Thyroid gland (tissue), 4 donors: ENCODE measurements at regions not wholly inside any gene's neighbourhood (a gene's known extent, or its start where the extent isn't known, plus 50 kb on each side); places are given as distances from the start of the nearest gene placed in this dataset.
"Not testable (repeated sequence)": the region's sequence is repeated elsewhere in the genome, so short reads cannot be mapped to it uniquely, and the experiment has no call there.

Experiments used
- DNase-seq, 2 donors: peaks; one replicate each; pipeline ENCODE4 v3.0.0-alpha.2; 2019
- H3K27ac ChIP-seq, 3 donors: fragments of 200-600 bp; sonication (generic); 1 replicate in 2 of 3; 2 replicates in 1 of 3; pipeline ENCODE4 v1.5.1; 2016 to 2019; ENCODE audit warnings: mild to moderate bottlenecking in 1 of 3, moderate library complexity in 1 of 3
- H3K27me3 ChIP-seq: fragments of 200-600 bp; sonication (generic); one replicate; pipeline ENCODE4 v1.5.1; 2019
- H3K36me3 ChIP-seq, 2 donors: fragments of 200-600 bp; sonication (generic); one replicate each; pipeline ENCODE4 v1.5.1; 2016 to 2019
- H3K4me1 ChIP-seq, 2 donors: fragments of 200-600 bp; sonication (generic); one replicate each; pipeline ENCODE4 v1.5.1; 2017 to 2019
- H3K4me3 ChIP-seq, 3 donors: fragments of 200-600 bp; sonication (generic); replicated peaks in 1 of 3; 1 replicate in 2 of 3; 2 replicates in 1 of 3; pipeline ENCODE4 v1.5.1; 2016; ENCODE audit warnings: mild to moderate bottlenecking in 1 of 3
- H3K9me3 ChIP-seq: fragments of 200-600 bp; sonication (generic); one replicate; pipeline ENCODE4 v1.5.1; 2017
- POLR2A ChIP-seq, 2 donors: fragments of 450-650 bp; IDR thresholded peaks; one replicate each; pipeline ENCODE4 v1.6.1; 2017; ENCODE audit warnings: antibody characterized with exemption in 2 of 2, mild to moderate bottlenecking in 2 of 2, moderate library complexity in 1 of 2
- WGBS, 2 donors: methylation state at CpG; one replicate each; pipeline ENCODE4 v1.1.5; 2017; 5-methylcytosine and 5-hydroxymethylcytosine counted together
- intact Hi-C: fragments of 100-400 bp; cut with DNase I; formaldehyde crosslinking; loops from one replicate; pipeline ENCODE4 v1.15.1; 2023
- TF ChIP-seq, protein P1 (sequence below), 6 experiments: fragments of 200-600 bp in 3 of 6; fragments of 450-650 bp in 3 of 6; sonication (generic) in 3 of 6; IDR thresholded peaks; one replicate each; pipeline ENCODE4 v1.5.1; 2016 to 2019; ENCODE audit warnings: antibody characterized with exemption in 6 of 6, mild to moderate bottlenecking in 2 of 6, inconsistent platforms in 1 of 6, moderate library complexity in 1 of 6

DNA sequence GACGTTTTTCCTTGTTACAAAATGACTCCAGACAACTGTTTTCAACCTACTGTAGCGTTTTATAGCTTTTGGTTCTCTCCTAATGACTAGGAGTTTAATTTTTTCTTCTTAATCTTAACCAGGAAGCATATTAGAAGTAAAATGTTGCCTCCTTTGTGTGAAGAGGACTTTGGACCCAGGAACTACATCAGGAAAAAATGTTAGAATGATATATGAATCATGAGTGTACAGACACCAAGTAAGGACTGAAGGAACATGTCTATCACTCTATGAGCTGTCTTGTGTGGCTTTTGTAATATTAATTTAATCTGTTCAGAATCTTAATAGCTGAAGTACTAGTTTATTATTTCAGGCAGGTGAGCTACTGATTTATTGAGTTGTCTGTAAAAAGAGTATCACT, 71.0 kb upstream of the MARCKS start:
- 90% methylated on average over 2 of the region's 2 CpGs for WGBS, 2 donors
- TF ChIP-seq POLR2A (IDR thresholded peaks at IDR 0.05): no peak
- TF ChIP-seq, protein P1, sequence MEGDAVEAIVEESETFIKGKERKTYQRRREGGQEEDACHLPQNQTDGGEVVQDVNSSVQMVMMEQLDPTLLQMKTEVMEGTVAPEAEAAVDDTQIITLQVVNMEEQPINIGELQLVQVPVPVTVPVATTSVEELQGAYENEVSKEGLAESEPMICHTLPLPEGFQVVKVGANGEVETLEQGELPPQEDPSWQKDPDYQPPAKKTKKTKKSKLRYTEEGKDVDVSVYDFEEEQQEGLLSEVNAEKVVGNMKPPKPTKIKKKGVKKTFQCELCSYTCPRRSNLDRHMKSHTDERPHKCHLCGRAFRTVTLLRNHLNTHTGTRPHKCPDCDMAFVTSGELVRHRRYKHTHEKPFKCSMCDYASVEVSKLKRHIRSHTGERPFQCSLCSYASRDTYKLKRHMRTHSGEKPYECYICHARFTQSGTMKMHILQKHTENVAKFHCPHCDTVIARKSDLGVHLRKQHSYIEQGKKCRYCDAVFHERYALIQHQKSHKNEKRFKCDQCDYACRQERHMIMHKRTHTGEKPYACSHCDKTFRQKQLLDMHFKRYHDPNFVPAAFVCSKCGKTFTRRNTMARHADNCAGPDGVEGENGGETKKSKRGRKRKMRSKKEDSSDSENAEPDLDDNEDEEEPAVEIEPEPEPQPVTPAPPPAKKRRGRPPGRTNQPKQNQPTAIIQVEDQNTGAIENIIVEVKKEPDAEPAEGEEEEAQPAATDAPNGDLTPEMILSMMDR (IDR thresholded peaks at IDR 0.05): no peak
- Histone ChIP-seq H3K36me3 (no peaks in the 10 kb centered on the region), H3K4me3 (no peak overlapping the region), H3K27ac (no peak overlapping the region), H3K9me3 (no peaks in the 10 kb centered on the region), H3K4me1 (no peaks in the 10 kb centered on the region), H3K27me3 (no peaks in the 10 kb centered on the region)
- DNase-seq: no peak
- intact Hi-C loops: no loop called here

DNA sequence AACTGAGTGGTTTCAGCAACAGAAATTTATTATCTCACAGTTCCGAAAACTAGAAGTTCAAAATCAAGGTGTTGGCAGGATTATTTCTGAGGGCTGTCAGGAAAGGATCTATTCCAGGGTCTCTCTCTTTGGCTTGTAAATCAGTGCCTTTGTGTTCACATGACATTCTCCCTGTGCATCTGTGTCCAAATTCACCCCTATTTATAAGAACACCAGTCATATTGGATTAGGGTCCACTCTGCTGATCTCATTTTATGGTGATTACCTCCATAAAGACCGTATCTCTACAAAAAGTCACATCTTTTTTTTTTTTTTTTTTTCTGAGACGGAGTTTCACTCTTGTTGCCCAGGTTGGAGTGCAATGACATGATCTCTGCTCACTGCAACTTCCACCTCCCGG, 68.6 kb upstream of the MARCKS start:
- Histone ChIP-seq H3K9me3 (no peaks in the 10 kb centered on the region), H3K27ac (no peak overlapping the region), H3K36me3 (no peaks in the 10 kb centered on the region), H3K27me3 (no peaks in the 10 kb centered on the region), H3K4me1 (no peaks in the 10 kb centered on the region), H3K4me3 (no peak overlapping the region)
- TF ChIP-seq POLR2A (IDR thresholded peaks at IDR 0.05): no peak
- TF ChIP-seq, protein P1 (IDR thresholded peaks at IDR 0.05): no peak
- intact Hi-C loops: no loop called here
- no peak for DNase-seq
- 94 to 98% methylated on average over 4 of the region's 4 CpGs for WGBS, 2 donors

DNA sequence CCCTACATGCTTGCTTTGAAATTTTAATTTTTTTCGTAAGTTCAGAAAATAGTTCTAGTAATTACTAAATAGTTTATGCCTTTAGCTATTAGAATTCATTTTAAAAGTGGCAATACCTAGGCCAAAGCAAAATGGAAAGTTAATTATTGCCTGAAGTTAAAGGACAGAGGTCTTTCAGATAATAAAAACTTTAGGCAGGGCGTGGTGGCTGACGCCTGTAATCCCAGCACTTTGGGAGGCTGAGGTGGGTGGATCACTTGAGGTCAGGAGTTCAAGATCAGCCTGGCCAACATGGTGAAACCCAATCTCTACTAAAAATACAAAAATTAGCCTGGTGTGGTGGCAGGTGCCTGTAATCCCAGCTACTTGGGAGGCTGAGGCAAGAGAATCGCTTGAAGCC, 65.9 kb upstream of the MARCKS start:
- H3K36me3 ChIP-seq, intact Hi-C loops, H3K27me3 ChIP-seq, H3K9me3 ChIP-seq, H3K4me3 ChIP-seq, DNase-seq, H3K4me1 ChIP-seq, H3K27ac ChIP-seq: not testable (repeated sequence)
- 97 to 98% methylated on average over 4 of the region's 4 CpGs for WGBS, 2 donors

DNA sequence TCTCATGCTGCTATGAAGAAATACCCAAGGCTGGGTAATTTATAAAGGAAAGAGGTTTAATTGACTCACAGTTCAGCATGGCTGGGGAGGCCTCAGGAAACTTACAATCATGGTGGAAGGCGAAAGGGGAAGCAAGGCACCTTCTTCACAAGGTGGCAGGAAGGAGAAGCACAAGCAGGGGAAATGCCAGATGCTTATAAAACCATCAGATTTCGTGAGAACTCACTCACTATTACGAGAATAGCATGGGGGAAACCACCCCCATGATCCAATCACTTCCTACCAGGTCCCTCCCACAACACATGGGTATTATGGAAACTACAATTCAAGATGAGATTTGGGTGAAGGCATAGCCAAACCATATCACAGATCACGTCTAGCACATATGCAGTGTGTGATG, 61.8 kb upstream of the MARCKS start:
- H3K4me3 ChIP-seq, H3K4me1 ChIP-seq, H3K27ac ChIP-seq, H3K27me3 ChIP-seq, DNase-seq, H3K9me3 ChIP-seq, H3K36me3 ChIP-seq, intact Hi-C loops: not testable (repeated sequence)
- 72 to 83% methylated on average over 4 of the region's 4 CpGs for WGBS, 2 donors

DNA sequence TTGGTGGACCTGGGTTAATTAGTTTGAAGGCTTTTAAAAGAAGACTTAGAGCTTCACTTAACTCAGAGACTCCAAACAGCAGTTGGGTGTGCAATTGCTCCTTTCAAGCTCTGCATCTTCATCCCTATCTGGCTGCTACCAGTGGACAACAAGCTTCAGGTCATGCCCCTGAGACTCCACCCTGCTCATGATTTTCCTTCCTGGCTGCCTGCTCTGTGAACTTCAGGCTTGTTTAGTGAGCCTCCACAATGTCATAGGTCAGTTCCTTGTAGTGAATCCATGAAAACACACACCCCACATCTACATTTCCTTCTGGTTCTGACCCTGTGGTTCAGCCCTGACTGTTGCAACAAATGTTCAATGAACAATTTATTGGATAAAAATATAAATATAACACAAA, 61.1 kb upstream of the MARCKS start:
- no peaks in the 10 kb centered on the region for H3K9me3 ChIP-seq
- no peak overlapping the region for H3K4me3 ChIP-seq
- intact Hi-C loops: no loop called here
- H3K27me3 ChIP-seq: no peaks in the 10 kb centered on the region
- H3K27ac ChIP-seq: no peak overlapping the region
- DNase-seq: no peak
- no peak for TF ChIP-seq POLR2A (IDR thresholded peaks at IDR 0.05)
- TF ChIP-seq, protein P1 (IDR thresholded peaks at IDR 0.05): no peak
- H3K36me3 ChIP-seq: no peaks in the 10 kb centered on the region
- no peaks in the 10 kb centered on the region for H3K4me1 ChIP-seq

DNA sequence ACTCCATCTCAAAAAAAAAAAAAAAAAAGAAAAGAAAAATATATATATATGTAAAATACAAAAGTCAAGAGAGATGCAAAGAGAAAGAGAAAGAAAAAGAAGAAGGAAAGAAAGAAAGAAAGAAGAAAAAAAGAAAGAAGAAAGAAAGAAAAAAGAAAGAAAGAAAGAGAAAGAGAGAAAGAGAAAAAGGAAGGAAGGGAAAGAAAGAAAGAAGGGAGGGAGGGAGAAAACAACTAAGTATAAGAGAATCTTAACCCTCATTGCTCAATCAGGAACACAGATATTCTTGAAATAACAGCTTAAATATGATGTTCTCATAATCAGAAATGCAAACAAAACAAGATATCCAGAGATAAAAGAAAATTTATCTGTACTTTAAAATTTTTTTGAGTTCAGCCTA, 54.4 kb upstream of the MARCKS start:
- TF ChIP-seq, protein P1 (IDR thresholded peaks at IDR 0.05): no peak
- no peak for TF ChIP-seq POLR2A (IDR thresholded peaks at IDR 0.05)
- no peak overlapping the region for H3K27ac ChIP-seq
- H3K4me1 ChIP-seq: no peaks in the 10 kb centered on the region
- H3K9me3 ChIP-seq: no peaks in the 10 kb centered on the region
- no peak overlapping the region for H3K4me3 ChIP-seq
- H3K36me3 ChIP-seq: no peaks in the 10 kb centered on the region
- no peak for DNase-seq
- no peaks in the 10 kb centered on the region for H3K27me3 ChIP-seq
- intact Hi-C loops: no loop called here
